CD14-positive monocyte (primary cell): ENCODE measurements at regions not wholly inside any gene's neighbourhood (a gene's known extent, or its start where the extent isn't known, plus 50 kb on each side); places are given as distances from the start of the nearest gene placed in this dataset.
"Not testable (repeated sequence)": the region's sequence is repeated elsewhere in the genome, so short reads cannot be mapped to it uniquely, and the experiment has no call there.

Experiments
- DNase-seq, 3 donors: peaks; one replicate each; pipeline ENCODE4 v3.0.0-alpha.2; 2011 to 2022
- H2AFZ ChIP-seq: 2 replicates; pipeline ENCODE4 v1.6.0; 2012; ENCODE audit warnings: mild to moderate bottlenecking, low read depth, low read length, inconsistent platforms; ENCODE audit not compliant: insufficient read depth, poor library complexity, severe bottlenecking
- H3K27ac ChIP-seq, 2 donors: 1 replicate in 1 of 2; 2 replicates in 1 of 2; pipeline ENCODE4 v1.5.1; 2012 to 2013; ENCODE audit warnings: low read length in 2 of 2, control low read depth in 1 of 2, inconsistent platforms in 1 of 2, low read depth in 1 of 2, mild to moderate bottlenecking in 1 of 2
- H3K27me3 ChIP-seq, 2 donors: one replicate each; pipeline versions ENCODE4 v1.6.0 to v1.6.1; 2011 to 2013; ENCODE audit warnings: low read length in 2 of 2; ENCODE audit not compliant: control insufficient read depth in 2 of 2, insufficient read depth in 2 of 2
- H3K36me3 ChIP-seq, 2 donors: replicated peaks in 1 of 2; 1 replicate in 1 of 2; 2 replicates in 1 of 2; pipeline versions ENCODE4 v1.5.1 to v1.6.1; 2012 to 2013; ENCODE audit warnings: low read length in 2 of 2, control low read depth in 1 of 2, inconsistent platforms in 1 of 2, mild to moderate bottlenecking in 1 of 2; ENCODE audit not compliant: insufficient read depth in 2 of 2, control insufficient read depth in 1 of 2
- H3K4me1 ChIP-seq, 2 donors: 1 replicate in 1 of 2; 2 replicates in 1 of 2; pipeline versions ENCODE4 v1.5.1 to v1.6.1; 2012 to 2013; ENCODE audit warnings: low read length in 2 of 2, control low read depth in 1 of 2, inconsistent platforms in 1 of 2, mild to moderate bottlenecking in 1 of 2, moderate library complexity in 1 of 2; ENCODE audit not compliant: insufficient read depth in 2 of 2, control insufficient read depth in 1 of 2
- H3K4me2 ChIP-seq: replicated peaks from 2 replicates; pipeline ENCODE3; 2012; ENCODE audit warnings: low read length, moderate library complexity, mild to moderate bottlenecking; ENCODE audit not compliant: poor library complexity, severe bottlenecking; ENCODE audit errors: extremely low read depth
- H3K4me3 ChIP-seq, 3 experiments: fragments of 200-600 bp in 1 of 3; sonication (generic) in 1 of 3; replicated peaks in 1 of 3; 1 replicate in 2 of 3; 2 replicates in 1 of 3; pipeline ENCODE4 v1.5.1; 2011 to 2013; ENCODE audit warnings: low read length in 3 of 3, mild to moderate bottlenecking in 3 of 3, control low read depth in 2 of 3, low read depth in 2 of 3, inconsistent platforms in 1 of 3, moderate library complexity in 1 of 3
- H3K79me2 ChIP-seq: 2 replicates; pipeline ENCODE4 v1.6.0; 2012; ENCODE audit warnings: mild to moderate bottlenecking, control low read depth, inconsistent platforms, low read length, moderate library complexity; ENCODE audit not compliant: insufficient read depth
- H3K9ac ChIP-seq: 2 replicates; pipeline ENCODE4 v1.6.0; 2017; ENCODE audit warnings: low read length, mild to moderate bottlenecking; ENCODE audit not compliant: insufficient read depth, poor library complexity, severe bottlenecking
- H3K9me3 ChIP-seq, 2 donors: replicated peaks in 1 of 2; 1 replicate in 1 of 2; 2 replicates in 1 of 2; pipeline versions ENCODE4 v1.5.1 to v1.6.1; 2012 to 2013; ENCODE audit warnings: low read length in 2 of 2, control low read depth in 1 of 2; ENCODE audit not compliant: control insufficient read depth in 1 of 2, insufficient read depth in 1 of 2
- H4K20me1 ChIP-seq: 2 replicates; pipeline ENCODE4 v1.6.0; 2012; ENCODE audit warnings: mild to moderate bottlenecking, low read length, control low read depth, moderate library complexity; ENCODE audit not compliant: insufficient read depth
- H3K27ac Mint-ChIP-seq, 7 donors: one replicate each; pipeline ENCODE4 v1.8.0; 2020; ENCODE audit warnings: mild to moderate bottlenecking in 7 of 7, mixed read lengths in 7 of 7, moderate library complexity in 6 of 7, inconsistent platforms in 2 of 7
- H3K27me3 Mint-ChIP-seq, 3 donors: one replicate each; pipeline ENCODE4 v1.8.0; 2021 to 2022; ENCODE audit warnings: low read depth in 3 of 3, mild to moderate bottlenecking in 3 of 3, mixed read lengths in 3 of 3, moderate library complexity in 3 of 3, inconsistent platforms in 1 of 3
- H3K36me3 Mint-ChIP-seq, 2 donors: one replicate each; pipeline ENCODE4 v1.8.0; 2020; ENCODE audit warnings: mixed read lengths in 2 of 2, inconsistent platforms in 1 of 2, mild to moderate bottlenecking in 1 of 2
- H3K4me1 Mint-ChIP-seq: one replicate; pipeline ENCODE4 v1.8.0; 2020; ENCODE audit warnings: mild to moderate bottlenecking, mixed read lengths
- H3K4me3 Mint-ChIP-seq, 2 donors: one replicate each; pipeline ENCODE4 v1.8.0; 2020; ENCODE audit warnings: mild to moderate bottlenecking in 2 of 2, mixed read lengths in 2 of 2, moderate library complexity in 1 of 2
- H3K9me3 Mint-ChIP-seq, 7 donors: one replicate each; pipeline ENCODE4 v1.8.0; 2020 to 2022; ENCODE audit warnings: mixed read lengths in 7 of 7, mild to moderate bottlenecking in 6 of 7, moderate library complexity in 6 of 7, inconsistent platforms in 2 of 7
- CTCF ChIP-seq: fragments of 200-600 bp; IDR thresholded peaks from one replicate; pipeline ENCODE4 v1.8.0; 2022; ENCODE audit warnings: antibody characterized with exemption, mild to moderate bottlenecking
- WGBS: methylation state at CpG from one replicate; pipeline ENCODE4 v1.1.5; 2013; ENCODE audit warnings: missing lambda C conversion rate; ENCODE audit not compliant: insufficient coverage; 5-methylcytosine and 5-hydroxymethylcytosine counted together
- intact Hi-C, 2 donors: fragments of 100-400 bp; cut with micrococcal nuclease; formaldehyde crosslinking; loops; one replicate each; pipeline versions ENCODE4 v1.15.0 to v1.15.1; 2023

- Mint-ChIP-seq H3K36me3 (no peaks in the 10 kb centered on the region), H3K4me1 (no peaks in the 10 kb centered on the region), H3K4me3 (no peak overlapping the region), H3K27me3 (no peaks in the 10 kb centered on the region), H3K27ac (no peak overlapping the region), H3K9me3 (peaks cover 1 to 13% (median 10%) of the 10 kb centered on the region in 7 donors)
- Histone ChIP-seq H3K27ac (no peak overlapping the region), H3K4me2 (no peak overlapping the region), H3K9ac (no peak overlapping the region), H4K20me1 (no peaks in the 10 kb centered on the region), H3K4me1 (no peaks in the 10 kb centered on the region), H3K4me3 (no peak overlapping the region), H3K9me3 (no peaks in the 10 kb centered on the region), H3K27me3 (no peaks in the 10 kb centered on the region), H2AFZ (no peak overlapping the region), H3K36me3 (no peaks in the 10 kb centered on the region), H3K79me2 (no peaks in the 10 kb centered on the region)
- no CpG with 5 or more reads among the region's 3 CpGs for WGBS
- no peak for DNase-seq
- intact Hi-C loops: no loop called here
- TF ChIP-seq CTCF: no peak
These were observed 1487.2 kb upstream of the PRR20A start for GRCh38 chr13:55653497-55653896.

- H3K9ac ChIP-seq: no peak overlapping the region
- H3K79me2 ChIP-seq: no peaks in the 10 kb centered on the region
- Mint-ChIP-seq H3K27ac (no peak overlapping the region), H3K27me3 (no peaks in the 10 kb centered on the region), H3K4me1 (no peaks in the 10 kb centered on the region), H3K4me3 (no peak overlapping the region), H3K36me3 (no peaks in the 10 kb centered on the region), H3K9me3 (peaks cover 1 to 15% (median 10%) of the 10 kb centered on the region in 7 donors)
- H3K4me1 ChIP-seq: no peaks in the 10 kb centered on the region
- H4K20me1 ChIP-seq: no peaks in the 10 kb centered on the region
- intact Hi-C loops: no loop called here
- DNase-seq: no peak
- no peaks in the 10 kb centered on the region for H3K36me3 ChIP-seq
- TF ChIP-seq CTCF: no peak
- H3K4me3 ChIP-seq: no peak overlapping the region
- H3K27ac ChIP-seq: no peak overlapping the region
- H3K27me3 ChIP-seq: no peaks in the 10 kb centered on the region
- no peaks in the 10 kb centered on the region for H3K9me3 ChIP-seq
- H2AFZ ChIP-seq: no peak overlapping the region
- H3K4me2 ChIP-seq: no peak overlapping the region
These were observed 1486.5 kb upstream of the PRR20A start for GRCh38 chr13:55654243-55654642.

- H3K9ac ChIP-seq, H3K4me1 Mint-ChIP-seq, H3K4me1 ChIP-seq, DNase-seq, H3K4me3 ChIP-seq, H3K4me3 Mint-ChIP-seq, H3K27ac Mint-ChIP-seq, H4K20me1 ChIP-seq, H3K4me2 ChIP-seq, H2AFZ ChIP-seq, H3K27ac ChIP-seq, H3K79me2 ChIP-seq, H3K9me3 ChIP-seq, H3K27me3 ChIP-seq, H3K36me3 ChIP-seq, H3K27me3 Mint-ChIP-seq, intact Hi-C loops, H3K36me3 Mint-ChIP-seq: not testable (repeated sequence)
- WGBS: 0% methylated on average over 1 of the region's 5 CpGs
- H3K9me3 Mint-ChIP-seq: peaks cover 3 to 24% (median 16%) of the 10 kb centered on the region in 7 donors
These were observed 1480.5 kb upstream of the PRR20A start for GRCh38 chr13:55660264-55660663.
